ENCODE measurements at regions not wholly inside any gene's neighbourhood (a gene's known extent, or its start where the extent isn't known, plus 50 kb on each side); places are given as distances from the start of the nearest gene placed in this dataset.

GRCh38 chr9:108073823-108074222 is 584.3 kb upstream of the KLF4 start:
- WGBS = 78% methylated on average over 6 of the region's 6 CpGs
- Histone ChIP-seq H3K4me1 (ENCODE audit: control insufficient read depth in 2 of 2, insufficient read depth in 2 of 2, low read length in 2 of 2) (no peaks in the 10 kb centered on the region), H3K36me3 (ENCODE audit: control insufficient read depth in 2 of 2, insufficient read depth in 2 of 2, low read length in 1 of 2) (no peaks in the 10 kb centered on the region), H3K9me3 (ENCODE audit: control insufficient read depth in 2 of 2, insufficient read depth in 1 of 2, low read length in 1 of 2) (no peaks in the 10 kb centered on the region), H3K27ac (ENCODE audit: low read depth in 1 of 2, low read length in 1 of 2) (no peak overlapping the region), H3K4me3 (ENCODE audit: low read length in 2 of 2) (no peak overlapping the region), H3K27me3 (ENCODE audit: control insufficient read depth in 2 of 2, insufficient read depth in 1 of 2, low read length in 1 of 2) (no peaks in the 10 kb centered on the region)
- no peak for DNase-seq (ENCODE audit: low read depth in 6 of 9, low spot score in 9 of 9)

- Histone ChIP-seq H3K9me3 (ENCODE audit: control insufficient read depth in 2 of 2, insufficient read depth in 1 of 2, low read length in 1 of 2) (no peaks in the 10 kb centered on the region), H3K27ac (ENCODE audit: low read depth in 1 of 2, low read length in 1 of 2) (no peak overlapping the region), H3K27me3 (ENCODE audit: control insufficient read depth in 2 of 2, insufficient read depth in 1 of 2, low read length in 1 of 2) (no peaks in the 10 kb centered on the region), H3K4me3 (ENCODE audit: low read length in 2 of 2) (no peak overlapping the region), H3K36me3 (ENCODE audit: control insufficient read depth in 2 of 2, insufficient read depth in 2 of 2, low read length in 1 of 2) (no peaks in the 10 kb centered on the region), H3K4me1 (ENCODE audit: control insufficient read depth in 2 of 2, insufficient read depth in 2 of 2, low read length in 2 of 2) (no peaks in the 10 kb centered on the region)
- no peak for DNase-seq (ENCODE audit: low read depth in 6 of 9, low spot score in 9 of 9)
- 97% methylated on average over 6 of the region's 6 CpGs for WGBS
These were observed 583.2 kb upstream of the KLF4 start for GRCh38 chr9:108072740-108073139.

GRCh38 chr9:108070861-108071260 is 581.3 kb upstream of the KLF4 start:
- no peak overlapping the region for H3K4me3 ChIP-seq (ENCODE audit: low read length in 2 of 2)
- no peaks in the 10 kb centered on the region for H3K4me1 ChIP-seq (ENCODE audit: control insufficient read depth in 2 of 2, insufficient read depth in 2 of 2, low read length in 2 of 2)
- no peak for DNase-seq (ENCODE audit: low read depth in 6 of 9, low spot score in 9 of 9)
- H3K9me3 ChIP-seq (ENCODE audit: control insufficient read depth in 2 of 2, insufficient read depth in 1 of 2, low read length in 1 of 2) = no peaks in the 10 kb centered on the region
- no peak overlapping the region for H3K27ac ChIP-seq (ENCODE audit: low read depth in 1 of 2, low read length in 1 of 2)
- no peaks in the 10 kb centered on the region for H3K36me3 ChIP-seq (ENCODE audit: control insufficient read depth in 2 of 2, insufficient read depth in 2 of 2, low read length in 1 of 2)
- no peaks in the 10 kb centered on the region for H3K27me3 ChIP-seq (ENCODE audit: control insufficient read depth in 2 of 2, insufficient read depth in 1 of 2, low read length in 1 of 2)
- 99% methylated on average over 5 of the region's 5 CpGs for WGBS

- Histone ChIP-seq H3K27me3 (ENCODE audit: control insufficient read depth in 2 of 2, insufficient read depth in 1 of 2, low read length in 1 of 2) (no peaks in the 10 kb centered on the region), H3K4me3 (ENCODE audit: low read length in 2 of 2) (no peak overlapping the region), H3K4me1 (ENCODE audit: control insufficient read depth in 2 of 2, insufficient read depth in 2 of 2, low read length in 2 of 2) (no peaks in the 10 kb centered on the region), H3K36me3 (ENCODE audit: control insufficient read depth in 2 of 2, insufficient read depth in 2 of 2, low read length in 1 of 2) (no peaks in the 10 kb centered on the region), H3K27ac (ENCODE audit: low read depth in 1 of 2, low read length in 1 of 2) (no peak overlapping the region), H3K9me3 (ENCODE audit: control insufficient read depth in 2 of 2, insufficient read depth in 1 of 2, low read length in 1 of 2) (no peaks in the 10 kb centered on the region)
- 92% methylated on average over 1 of the region's 1 CpG for WGBS
- DNase-seq (ENCODE audit: low read depth in 6 of 9, low spot score in 9 of 9) = no peak
These were observed 580.4 kb upstream of the KLF4 start for GRCh38 chr9:108069991-108070390.

GRCh38 chr9:108062680-108063079 is 573.1 kb upstream of the KLF4 start:
- Histone ChIP-seq H3K4me3 (ENCODE audit: low read length in 2 of 2) (no peak overlapping the region), H3K4me1 (ENCODE audit: control insufficient read depth in 2 of 2, insufficient read depth in 2 of 2, low read length in 2 of 2) (no peaks in the 10 kb centered on the region), H3K36me3 (ENCODE audit: control insufficient read depth in 2 of 2, insufficient read depth in 2 of 2, low read length in 1 of 2) (no peaks in the 10 kb centered on the region), H3K27ac (ENCODE audit: low read depth in 1 of 2, low read length in 1 of 2) (no peak overlapping the region), H3K9me3 (ENCODE audit: control insufficient read depth in 2 of 2, insufficient read depth in 1 of 2, low read length in 1 of 2) (no peaks in the 10 kb centered on the region), H3K27me3 (ENCODE audit: control insufficient read depth in 2 of 2, insufficient read depth in 1 of 2, low read length in 1 of 2) (no peaks in the 10 kb centered on the region)
- WGBS = 95% methylated on average over 8 of the region's 8 CpGs
- no peak for DNase-seq (ENCODE audit: low read depth in 6 of 9, low spot score in 9 of 9)

GRCh38 chr9:108060175-108060574 is 570.6 kb upstream of the KLF4 start:
- no peaks in the 10 kb centered on the region for H3K9me3 ChIP-seq (ENCODE audit: control insufficient read depth in 2 of 2, insufficient read depth in 1 of 2, low read length in 1 of 2)
- H3K27ac ChIP-seq (ENCODE audit: low read depth in 1 of 2, low read length in 1 of 2) = no peak overlapping the region
- H3K27me3 ChIP-seq (ENCODE audit: control insufficient read depth in 2 of 2, insufficient read depth in 1 of 2, low read length in 1 of 2) = no peaks in the 10 kb centered on the region
- 96% methylated on average over 5 of the region's 5 CpGs for WGBS
- DNase-seq (ENCODE audit: low read depth in 6 of 9, low spot score in 9 of 9) = no peak
- no peak overlapping the region for H3K4me3 ChIP-seq (ENCODE audit: low read length in 2 of 2)
- no peaks in the 10 kb centered on the region for H3K4me1 ChIP-seq (ENCODE audit: control insufficient read depth in 2 of 2, insufficient read depth in 2 of 2, low read length in 2 of 2)
- no peaks in the 10 kb centered on the region for H3K36me3 ChIP-seq (ENCODE audit: control insufficient read depth in 2 of 2, insufficient read depth in 2 of 2, low read length in 1 of 2)

GRCh38 chr9:108058135-108058814 is 568.7 kb upstream of the KLF4 start:
- H3K4me1 ChIP-seq (ENCODE audit: control insufficient read depth in 2 of 2, insufficient read depth in 2 of 2, low read length in 2 of 2) = no peaks in the 10 kb centered on the region

GRCh38 chr9:108057421-108058134 is 568.0 kb upstream of the KLF4 start:
- Histone ChIP-seq H3K27ac (ENCODE audit: low read depth in 1 of 2, low read length in 1 of 2) (no peak overlapping the region), H3K4me1 (ENCODE audit: control insufficient read depth in 2 of 2, insufficient read depth in 2 of 2, low read length in 2 of 2) (no peaks in the 10 kb centered on the region), H3K27me3 (ENCODE audit: control insufficient read depth in 2 of 2, insufficient read depth in 1 of 2, low read length in 1 of 2) (no peaks in the 10 kb centered on the region), H3K4me3 (ENCODE audit: low read length in 2 of 2) (no peak overlapping the region), H3K9me3 (ENCODE audit: control insufficient read depth in 2 of 2, insufficient read depth in 1 of 2, low read length in 1 of 2) (no peaks in the 10 kb centered on the region), H3K36me3 (ENCODE audit: control insufficient read depth in 2 of 2, insufficient read depth in 2 of 2, low read length in 1 of 2) (no peaks in the 10 kb centered on the region)
- 88% methylated on average over 7 of the region's 7 CpGs for WGBS
- no peak for DNase-seq (ENCODE audit: low read depth in 6 of 9, low spot score in 9 of 9)

More at GRCh38 chr9:108058135-108058814, 568.7 kb upstream of the KLF4 start:
- DNase-seq (ENCODE audit: low read depth in 6 of 9, low spot score in 9 of 9) = no peak
- H3K27me3 ChIP-seq (ENCODE audit: control insufficient read depth in 2 of 2, insufficient read depth in 1 of 2, low read length in 1 of 2) = no peaks in the 10 kb centered on the region
- no peaks in the 10 kb centered on the region for H3K9me3 ChIP-seq (ENCODE audit: control insufficient read depth in 2 of 2, insufficient read depth in 1 of 2, low read length in 1 of 2)
- 90% methylated on average over 6 of the region's 6 CpGs for WGBS
- no peak overlapping the region for H3K27ac ChIP-seq (ENCODE audit: low read depth in 1 of 2, low read length in 1 of 2)
- H3K4me3 ChIP-seq (ENCODE audit: low read length in 2 of 2) = no peak overlapping the region
- H3K36me3 ChIP-seq (ENCODE audit: control insufficient read depth in 2 of 2, insufficient read depth in 2 of 2, low read length in 1 of 2) = no peaks in the 10 kb centered on the region

GRCh38 chr9:108056805-108057386 is 567.3 kb upstream of the KLF4 start:
- H3K27me3 ChIP-seq (ENCODE audit: control insufficient read depth in 2 of 2, insufficient read depth in 1 of 2, low read length in 1 of 2) = no peaks in the 10 kb centered on the region
- no peak overlapping the region for H3K4me3 ChIP-seq (ENCODE audit: low read length in 2 of 2)
- H3K9me3 ChIP-seq (ENCODE audit: control insufficient read depth in 2 of 2, insufficient read depth in 1 of 2, low read length in 1 of 2) = no peaks in the 10 kb centered on the region
- H3K4me1 ChIP-seq (ENCODE audit: control insufficient read depth in 2 of 2, insufficient read depth in 2 of 2, low read length in 2 of 2) = no peaks in the 10 kb centered on the region
- H3K36me3 ChIP-seq (ENCODE audit: control insufficient read depth in 2 of 2, insufficient read depth in 2 of 2, low read length in 1 of 2) = no peaks in the 10 kb centered on the region
- DNase-seq (ENCODE audit: low read depth in 6 of 9, low spot score in 9 of 9) = no peak
- WGBS = 88% methylated on average over 1 of the region's 1 CpG
- no peak overlapping the region for H3K27ac ChIP-seq (ENCODE audit: low read depth in 1 of 2, low read length in 1 of 2)
